RWPE2 (cell line): ENCODE measurements at regions not wholly inside any gene's neighbourhood (a gene's known extent, or its start where the extent isn't known, plus 50 kb on each side); places are given as distances from the start of the nearest gene placed in this dataset.

Experiments used
- ATAC-seq: fragments of 200-7000 bp; cut with Tn5 transposase; 3 replicates; pipeline ENCODE4 v1.9.1; 2021; ENCODE audit warnings: low read depth
- DNase-seq: peaks from one replicate; pipeline ENCODE4 v3.0.0-alpha.2; 2020; ENCODE audit warnings: low spot score
- H3K27ac ChIP-seq: fragments of 450-650 bp; 2 replicates; pipeline ENCODE4 v1.5.1; 2017; ENCODE audit warnings: mild to moderate bottlenecking; ENCODE audit not compliant: poor library complexity, severe bottlenecking
- H3K27me3 ChIP-seq: fragments of 250-450 bp; sonication (Bioruptor Pico); 2 replicates; pipeline ENCODE4 v1.5.1; 2021; ENCODE audit warnings: mild to moderate bottlenecking, moderate library complexity; ENCODE audit not compliant: insufficient read depth, poor library complexity, severe bottlenecking
- H3K36me3 ChIP-seq: fragments of 250-450 bp; sonication (Bioruptor Pico); 2 replicates; pipeline ENCODE4 v1.5.1; 2020; ENCODE audit warnings: low read depth, mild to moderate bottlenecking, moderate library complexity
- H3K4me1 ChIP-seq: fragments of 250-450 bp; sonication (Bioruptor Pico); 2 replicates; pipeline ENCODE4 v1.5.1; 2021; ENCODE audit warnings: mild to moderate bottlenecking, moderate library complexity; ENCODE audit not compliant: insufficient read depth, poor library complexity, severe bottlenecking
- H3K4me3 ChIP-seq: fragments of 250-450 bp; sonication (Bioruptor Pico); 2 replicates; pipeline ENCODE4 v1.5.1; 2021; ENCODE audit warnings: mild to moderate bottlenecking, moderate library complexity; ENCODE audit not compliant: severe bottlenecking
- H3K9me3 ChIP-seq: fragments of 250-450 bp; sonication (Bioruptor Pico); 2 replicates; pipeline ENCODE4 v1.5.1; 2021; ENCODE audit warnings: mild to moderate bottlenecking, moderate library complexity; ENCODE audit not compliant: severe bottlenecking
- CTCF ChIP-seq: fragments of 450-650 bp; IDR thresholded peaks from one replicate; pipeline ENCODE4 v1.5.1; 2017; ENCODE audit warnings: mild to moderate bottlenecking, moderate library complexity; ENCODE audit not compliant: poor library complexity, severe bottlenecking

DNA sequence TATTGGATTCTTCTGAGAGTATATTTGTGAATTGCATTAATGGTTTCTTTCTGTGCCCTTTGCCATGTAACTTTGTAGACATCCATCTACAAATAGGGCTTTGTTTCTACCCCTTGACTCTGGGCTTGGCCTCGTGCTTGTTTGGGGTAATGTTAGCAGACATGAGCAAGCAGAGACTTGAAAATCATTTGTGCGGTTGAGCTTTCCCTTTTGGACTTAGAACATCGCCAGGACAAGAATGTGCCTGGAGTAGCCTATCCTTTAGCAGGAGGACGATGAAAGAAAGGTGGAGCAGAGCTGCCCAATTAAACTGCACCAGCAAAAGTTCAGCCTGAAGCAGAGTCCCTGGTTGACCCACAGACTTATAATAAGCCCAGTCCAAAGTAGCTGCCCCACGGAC is 785.9 kb downstream of the EPHA4 start:
- no peaks in the 10 kb centered on the region for H3K9me3 ChIP-seq
- ATAC-seq (peak; percentile 35; the same call in 1 of the 3 replicates), DNase-seq (no peak)
- TF ChIP-seq CTCF, result no peak
- no peaks in the 10 kb centered on the region for H3K27me3 ChIP-seq
- no peak overlapping the region for H3K4me3 ChIP-seq
- no peak overlapping the region for H3K27ac ChIP-seq
- H3K36me3 ChIP-seq, result no peaks in the 10 kb centered on the region
- peaks cover 18% of the 10 kb centered on the region for H3K4me1 ChIP-seq

DNA sequence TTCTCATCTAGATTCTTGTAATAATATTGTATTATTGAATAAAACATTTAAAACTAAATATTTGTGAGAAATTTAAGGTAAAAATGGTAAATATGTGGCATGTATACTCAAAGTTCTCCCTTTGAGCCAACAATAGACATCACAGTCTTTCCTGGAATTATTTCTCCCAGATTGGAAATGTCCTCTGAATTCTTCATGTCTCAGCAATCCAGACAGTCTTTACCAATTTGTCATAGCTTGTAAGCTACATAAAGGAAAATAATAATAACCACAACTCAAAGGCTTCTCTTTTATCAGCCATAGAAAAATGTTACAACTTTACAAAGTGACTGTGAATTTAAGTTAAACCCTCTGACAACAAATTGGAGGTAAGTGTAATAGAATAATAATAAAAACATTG is 784.9 kb downstream of the EPHA4 start:
- DNase-seq (no peak), ATAC-seq (no peak)
- Histone ChIP-seq H3K4me3 (no peak overlapping the region), H3K4me1 (peaks cover 18% of the 10 kb centered on the region), H3K9me3 (no peaks in the 10 kb centered on the region), H3K27me3 (no peaks in the 10 kb centered on the region), H3K27ac (no peak overlapping the region), H3K36me3 (no peaks in the 10 kb centered on the region)
- TF ChIP-seq CTCF, result no peak

- H3K4me3 ChIP-seq, result no peak overlapping the region
- no peak for TF ChIP-seq CTCF
- ATAC-seq (peak; percentile 83), DNase-seq (no peak)
- no peaks in the 10 kb centered on the region for H3K9me3 ChIP-seq
- H3K4me1 ChIP-seq, result peaks cover 16% of the 10 kb centered on the region
- no peaks in the 10 kb centered on the region for H3K27me3 ChIP-seq
- H3K27ac ChIP-seq, result peak overlapping the region; percentile 19
- no peaks in the 10 kb centered on the region for H3K36me3 ChIP-seq
Observed at GRCh38 chr2:220789961-220790360, 782.1 kb downstream of the EPHA4 start.

DNA sequence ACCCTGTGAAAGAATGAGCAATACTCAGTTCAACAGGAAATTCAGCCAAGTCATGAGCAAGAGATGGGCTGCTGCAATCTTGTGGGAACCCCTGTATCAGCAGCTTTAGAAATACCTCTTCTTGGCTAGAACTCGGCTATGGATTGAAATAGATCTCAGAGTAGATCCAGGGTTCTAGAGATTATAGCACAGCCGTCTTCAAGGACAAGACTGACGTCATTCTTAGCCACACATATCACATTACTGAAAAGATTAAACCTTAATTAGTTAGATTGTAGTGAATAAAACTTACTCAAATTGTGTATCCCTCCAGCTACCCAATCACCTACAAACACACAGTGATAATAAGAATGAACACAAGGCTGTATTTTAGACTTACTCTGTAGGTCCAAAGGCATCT is 776.4 kb downstream of the EPHA4 start:
- Histone ChIP-seq H3K9me3 (no peaks in the 10 kb centered on the region), H3K4me1 (no peaks in the 10 kb centered on the region), H3K4me3 (no peak overlapping the region), H3K36me3 (no peaks in the 10 kb centered on the region), H3K27me3 (no peaks in the 10 kb centered on the region), H3K27ac (no peak overlapping the region)
- no peak for TF ChIP-seq CTCF
- DNase-seq (no peak), ATAC-seq (no peak)

DNA sequence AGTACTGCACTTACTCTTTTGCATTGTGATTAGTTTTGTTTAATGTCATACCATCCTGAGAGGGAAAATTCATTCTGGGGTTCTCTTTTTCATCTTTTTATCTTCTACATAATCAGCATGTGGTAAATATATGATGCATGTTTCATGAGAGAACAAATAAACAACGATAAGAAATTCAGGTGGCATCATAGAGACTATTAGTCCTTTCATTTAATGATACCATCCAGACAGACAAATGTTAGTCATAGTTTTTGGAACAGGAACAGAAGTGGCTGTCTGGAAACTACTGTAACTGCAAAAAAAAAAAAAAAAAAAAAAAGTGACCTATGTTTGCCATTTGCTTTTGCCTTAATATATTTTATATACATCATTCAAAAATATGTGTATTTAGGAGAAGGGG is 761.0 kb downstream of the EPHA4 start:
- no peaks in the 10 kb centered on the region for H3K27me3 ChIP-seq
- peaks cover 11% of the 10 kb centered on the region for H3K4me1 ChIP-seq
- no peak for DNase-seq
- ATAC-seq, result no peak
- H3K27ac ChIP-seq, result peak overlapping the region; percentile 63
- no peak for TF ChIP-seq CTCF
- no peaks in the 10 kb centered on the region for H3K9me3 ChIP-seq
- H3K4me3 ChIP-seq, result no peak overlapping the region
- H3K36me3 ChIP-seq, result no peaks in the 10 kb centered on the region
